Dedifferentiated amniotic fluid mesenchymal stem cell (primary cell): ENCODE measurements at regions not wholly inside any gene's neighbourhood (a gene's known extent, or its start where the extent isn't known, plus 50 kb on each side); places are given as distances from the start of the nearest gene placed in this dataset.

Source experiments
- DNase-seq: peaks from one replicate; pipeline ENCODE4 v3.0.0-alpha.2; 2016; ENCODE audit errors: extremely low spot score

DNA sequence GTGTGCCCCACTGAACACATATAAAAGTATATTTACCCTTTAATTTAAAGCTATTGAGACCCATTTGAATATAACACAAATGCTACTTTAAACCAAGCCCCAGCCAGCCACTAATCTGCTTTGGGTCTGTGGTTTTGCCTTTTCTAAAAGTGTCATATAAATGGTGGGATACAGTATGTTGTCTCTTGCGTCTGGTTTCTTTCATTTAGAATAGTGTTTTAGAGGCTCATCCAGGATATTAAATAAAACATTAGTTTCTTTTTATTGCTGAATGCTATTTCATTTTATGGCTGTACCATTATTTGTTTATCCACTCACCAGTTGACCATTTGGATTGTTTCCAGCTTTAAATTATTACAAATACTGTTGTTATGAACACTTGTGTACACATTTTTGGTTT is 290.5 kb upstream of the SORL1-AS1 start:
- DNase-seq, result no peak

DNA sequence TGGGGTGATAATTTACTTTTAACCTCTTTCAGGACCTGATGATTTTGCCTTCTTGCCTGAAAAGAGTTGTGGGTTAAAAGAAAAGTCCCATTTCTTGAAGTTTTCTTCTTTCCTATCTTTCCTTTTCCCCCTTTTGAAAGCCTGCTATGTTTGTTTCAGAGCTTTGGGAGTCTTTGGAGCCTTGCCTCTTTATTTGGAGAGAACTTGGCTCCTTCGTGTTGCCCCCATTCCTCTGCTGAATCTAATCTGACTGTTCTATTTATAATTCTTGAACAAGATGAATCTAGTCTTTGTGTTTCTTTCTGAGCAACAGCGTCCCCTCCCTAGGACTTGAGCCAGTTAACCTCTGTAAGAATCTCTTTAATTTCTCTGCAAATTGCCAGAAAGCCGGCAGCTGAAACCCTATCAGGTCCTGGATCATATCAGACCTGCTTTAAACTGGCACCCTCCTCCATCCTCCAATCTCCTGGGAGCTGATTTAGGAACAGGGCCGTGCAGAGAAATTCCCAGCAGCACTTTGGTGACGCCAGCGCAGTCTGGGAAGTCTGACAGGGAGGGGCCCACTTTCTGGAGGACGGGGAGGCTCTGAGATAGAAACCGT is 289.1 kb upstream of the SORL1-AS1 start:
- DNase-seq, result peak; percentile 36

DNA sequence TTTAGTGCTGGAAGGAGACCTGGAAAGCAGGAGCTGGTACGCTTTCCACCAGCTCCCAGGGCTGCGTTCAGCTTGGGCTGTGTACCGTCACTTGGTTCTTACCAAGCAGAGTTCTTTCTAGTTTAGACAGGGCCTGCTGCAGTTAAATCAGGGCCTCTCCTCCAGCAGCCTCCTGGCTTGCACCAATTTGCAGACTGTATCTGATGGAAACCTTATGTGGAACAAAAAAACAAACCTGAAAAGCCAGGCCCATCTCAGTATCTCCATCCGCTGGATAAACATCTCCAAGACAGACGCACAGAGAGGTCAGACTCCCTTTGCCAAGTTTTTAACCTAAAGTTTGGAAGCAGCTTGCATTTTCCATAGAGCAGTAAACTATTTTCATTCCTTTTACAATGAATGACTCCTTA is 288.6 kb upstream of the SORL1-AS1 start:
- DNase-seq, result no peak

DNA sequence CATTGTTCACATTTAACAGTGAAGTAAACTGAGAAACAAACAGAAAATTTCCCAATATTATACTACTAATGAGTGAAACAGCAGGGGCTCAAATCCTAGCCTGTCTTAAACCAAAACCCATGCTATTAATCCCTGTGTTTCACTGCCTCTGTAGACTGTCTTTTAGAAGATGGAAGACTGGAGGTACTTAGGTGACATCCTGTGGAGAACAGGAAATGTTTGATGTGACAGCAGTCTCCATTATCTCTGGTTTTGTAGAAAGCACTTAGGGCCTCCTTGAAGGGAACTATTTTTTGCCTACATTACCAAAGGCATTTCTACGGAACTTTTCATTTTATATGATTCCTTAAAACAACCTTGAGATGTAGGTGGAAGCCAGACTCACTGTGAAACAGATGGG is 288.1 kb upstream of the SORL1-AS1 start:
- no peak for DNase-seq

DNA sequence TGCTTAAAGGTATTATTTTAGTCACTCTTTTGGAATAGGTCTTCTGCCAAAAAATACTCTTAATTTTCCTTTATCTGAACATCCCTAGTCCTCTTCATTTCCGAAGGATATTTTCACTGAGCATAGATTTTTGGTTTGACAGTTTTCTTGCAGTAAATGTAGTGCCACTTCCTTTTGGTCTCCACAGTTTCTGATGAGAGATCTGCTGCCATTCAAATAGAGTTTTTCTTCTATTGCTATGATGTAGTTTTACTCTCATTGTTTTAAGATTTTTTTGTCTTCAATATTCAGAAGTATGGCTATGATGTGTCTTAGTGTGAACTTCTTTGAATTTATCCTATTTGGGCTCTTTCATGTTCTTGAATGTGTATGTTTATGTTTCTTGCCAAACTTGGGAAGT is 281.1 kb upstream of the SORL1-AS1 start:
- no peak for DNase-seq

DNA sequence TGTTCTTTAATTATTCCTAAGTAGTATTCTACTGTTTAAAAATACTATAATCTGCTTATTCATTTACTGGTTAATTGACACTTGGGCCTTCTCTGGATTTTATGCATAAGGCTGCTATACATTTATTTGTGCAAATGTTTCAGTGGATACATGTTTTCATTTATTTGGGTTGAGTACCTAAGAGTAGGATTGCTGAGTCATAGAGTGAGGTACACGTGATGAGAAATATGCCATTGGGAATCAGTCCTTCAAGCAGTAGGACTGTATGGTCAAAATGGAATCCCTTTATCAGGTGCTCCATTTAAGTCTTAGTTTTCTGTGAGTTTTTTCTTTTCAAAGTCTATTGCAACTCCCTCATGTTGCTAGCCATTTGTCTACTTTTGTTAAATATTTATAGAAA is 275.2 kb upstream of the SORL1-AS1 start:
- DNase-seq, result no peak

DNA sequence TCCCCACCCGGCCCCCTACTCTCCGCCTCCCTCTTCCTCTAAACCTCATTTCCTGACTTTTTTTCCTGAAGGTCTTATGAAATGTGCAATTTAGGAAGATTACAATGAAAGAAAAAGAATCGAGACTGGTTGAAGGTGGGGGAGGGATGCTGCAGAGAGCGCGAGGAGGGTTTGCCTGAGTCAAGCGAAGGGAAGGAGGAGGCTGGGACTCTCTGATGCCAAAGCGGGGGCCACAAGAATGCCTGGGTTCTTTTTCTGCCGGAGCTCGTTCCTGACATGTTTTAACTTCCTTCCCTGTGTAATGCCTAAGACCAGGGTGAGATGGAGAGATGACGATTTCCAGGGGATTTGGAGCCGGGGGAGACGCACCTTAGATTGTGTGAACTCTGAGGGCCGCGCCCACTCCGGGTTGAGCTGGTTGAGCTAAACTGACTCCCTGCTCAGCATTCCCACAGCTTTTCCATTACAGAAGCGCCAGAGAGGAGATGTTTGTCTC is 270.5 kb upstream of the SORL1-AS1 start:
- DNase-seq, result no peak

DNA sequence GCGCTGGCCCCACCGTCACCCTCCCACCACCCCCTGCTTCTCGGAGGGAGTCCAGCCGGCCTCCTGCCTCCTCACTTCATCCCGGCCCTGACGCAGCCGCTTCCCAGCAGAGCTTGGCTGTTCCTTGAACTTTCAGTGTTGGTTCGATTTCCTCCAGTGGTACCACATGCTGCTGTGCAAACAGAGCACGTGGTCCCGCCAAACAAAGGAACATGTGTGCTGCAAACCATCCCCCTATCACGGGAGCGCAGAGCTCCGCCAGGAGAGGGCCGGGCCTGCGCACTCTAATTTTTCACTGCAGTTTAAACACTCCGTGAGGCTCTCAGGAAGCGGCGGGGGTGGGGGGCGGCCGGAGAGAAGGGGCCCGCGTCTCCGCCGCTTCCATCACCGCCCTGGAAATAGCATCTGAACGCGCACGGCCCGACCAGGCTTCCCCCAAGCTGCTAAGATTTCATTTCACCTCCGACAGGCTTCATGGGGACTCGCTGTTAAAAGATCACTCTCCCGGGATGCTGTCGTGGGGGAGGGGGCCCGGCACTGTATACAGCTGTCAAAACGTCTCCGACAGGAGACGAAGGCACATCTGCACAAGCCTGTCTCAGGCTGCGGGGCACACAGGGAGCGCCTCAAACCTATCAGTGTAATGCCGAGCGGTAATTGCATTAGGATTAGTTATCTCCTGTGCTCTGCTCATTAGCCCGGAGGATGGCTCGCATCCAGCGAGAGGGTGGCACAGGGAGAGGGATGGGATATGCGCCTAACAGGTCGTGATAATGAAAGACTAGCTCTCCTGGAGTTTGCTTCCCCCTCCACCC is 269.9 kb upstream of the SORL1-AS1 start:
- DNase-seq, result peak; percentile 69

DNA sequence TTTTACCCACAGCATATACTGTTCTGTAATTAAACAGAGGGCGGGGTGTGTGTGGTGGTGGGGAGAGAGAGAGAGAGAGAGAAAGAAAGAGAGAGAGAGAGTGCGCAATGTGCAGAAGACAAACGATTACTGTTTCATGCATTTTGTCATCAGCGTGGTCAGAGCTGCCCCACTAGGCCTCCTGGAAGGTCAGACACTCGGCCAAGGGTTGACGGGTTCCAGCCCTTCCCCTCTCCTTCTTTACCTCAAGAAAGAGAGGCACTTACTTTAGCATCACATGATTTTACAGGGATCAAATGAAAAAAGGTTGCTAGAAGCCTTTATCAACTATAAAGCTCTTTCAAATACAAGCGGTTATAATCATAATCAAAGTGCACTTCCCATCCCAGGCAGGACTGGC is 269.2 kb upstream of the SORL1-AS1 start:
- no peak for DNase-seq

DNA sequence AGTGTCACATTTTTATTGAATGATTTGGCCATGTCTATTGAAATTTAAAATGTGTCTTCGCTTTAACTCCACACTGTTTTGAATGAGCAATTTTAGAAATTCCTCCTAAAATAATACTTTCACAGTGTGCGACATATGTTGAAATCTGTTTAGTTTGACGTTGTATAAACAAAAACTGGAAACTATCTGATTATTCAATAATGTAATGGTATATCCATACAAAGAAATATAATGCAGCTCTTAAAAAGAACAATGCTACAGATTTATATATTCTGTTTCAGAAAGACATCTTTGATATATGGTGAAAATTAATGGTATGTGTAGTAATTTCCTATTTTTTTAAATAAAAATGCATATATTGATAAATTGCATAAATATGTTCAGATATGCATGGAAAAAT is 268.7 kb upstream of the SORL1-AS1 start:
- no peak for DNase-seq

DNA sequence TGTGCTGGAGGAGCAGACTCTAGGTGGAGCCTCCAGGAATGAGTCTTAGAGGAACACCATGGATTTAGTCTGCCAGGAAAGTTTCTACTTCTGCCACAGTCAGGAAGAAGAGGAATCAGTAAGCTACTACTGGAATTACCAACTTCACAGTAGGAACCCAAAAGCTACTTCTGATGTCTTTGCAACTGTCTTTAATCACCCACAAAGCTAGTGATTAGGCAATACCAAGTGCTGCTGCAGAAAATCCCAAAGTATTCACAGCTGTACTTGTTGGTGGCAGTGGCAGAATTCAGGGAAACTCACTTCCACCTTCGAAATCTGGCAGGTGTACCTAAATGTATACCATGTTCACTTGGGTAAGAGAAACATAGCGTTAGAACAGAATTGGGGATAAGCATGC is 264.5 kb upstream of the SORL1-AS1 start:
- DNase-seq, result no peak

DNA sequence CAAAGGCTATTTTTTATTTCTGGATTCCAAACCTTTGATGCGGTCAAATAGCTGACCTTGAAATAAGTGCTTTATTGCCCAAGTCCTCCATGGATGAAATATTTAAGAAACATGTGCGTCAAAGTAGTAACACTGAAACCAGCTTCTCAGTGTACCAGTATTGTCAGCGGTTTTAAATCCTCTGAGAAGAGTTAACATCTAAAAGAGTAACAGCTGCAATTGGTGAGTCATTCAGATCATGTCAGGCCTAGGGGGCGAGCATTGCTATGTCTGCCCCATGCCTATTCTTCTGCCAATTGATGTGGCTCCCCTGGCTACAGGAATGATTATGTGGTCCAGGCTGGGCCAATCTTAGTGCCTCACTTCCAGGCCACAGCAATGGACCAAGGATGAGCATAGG is 263.3 kb upstream of the SORL1-AS1 start:
- DNase-seq, result no peak

DNA sequence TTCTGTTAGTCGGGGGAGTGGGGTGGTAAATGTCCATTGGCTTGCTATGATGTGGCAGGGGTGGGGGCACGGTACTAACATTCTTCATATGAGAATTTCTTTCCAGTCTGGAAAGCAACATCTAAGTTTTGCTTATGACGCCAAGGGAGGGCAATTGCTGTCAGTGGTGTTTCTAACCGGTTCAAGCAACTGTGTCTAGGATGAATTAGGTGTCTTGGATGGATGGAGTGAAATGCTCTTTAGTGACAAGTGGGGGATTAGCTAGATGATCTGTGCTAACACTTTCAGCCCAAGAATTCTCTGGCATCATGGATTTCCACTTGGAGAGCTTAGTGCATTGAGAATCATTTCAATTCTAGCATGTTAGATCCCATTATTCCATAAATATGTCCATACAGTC is 262.6 kb upstream of the SORL1-AS1 start:
- no peak for DNase-seq

DNA sequence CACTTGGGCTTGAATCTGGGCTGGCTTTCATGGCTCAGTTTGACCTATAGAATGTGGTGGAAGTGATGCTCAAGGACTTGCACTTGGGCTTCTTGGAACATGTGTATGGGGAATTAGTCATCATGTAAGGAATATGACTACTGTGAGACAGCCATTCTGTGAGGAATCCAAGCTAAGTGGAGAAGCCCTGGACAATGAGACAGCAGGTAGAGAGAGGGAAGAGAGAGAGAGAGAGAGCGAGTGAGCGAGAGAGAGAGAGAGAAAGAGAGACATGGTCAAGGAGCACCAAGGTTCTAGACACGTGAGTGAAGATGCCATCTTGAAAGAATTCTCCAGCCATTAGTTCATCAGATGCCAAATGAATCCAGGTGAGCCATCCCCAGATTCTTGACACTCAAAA is 261.6 kb upstream of the SORL1-AS1 start:
- DNase-seq, result no peak

DNA sequence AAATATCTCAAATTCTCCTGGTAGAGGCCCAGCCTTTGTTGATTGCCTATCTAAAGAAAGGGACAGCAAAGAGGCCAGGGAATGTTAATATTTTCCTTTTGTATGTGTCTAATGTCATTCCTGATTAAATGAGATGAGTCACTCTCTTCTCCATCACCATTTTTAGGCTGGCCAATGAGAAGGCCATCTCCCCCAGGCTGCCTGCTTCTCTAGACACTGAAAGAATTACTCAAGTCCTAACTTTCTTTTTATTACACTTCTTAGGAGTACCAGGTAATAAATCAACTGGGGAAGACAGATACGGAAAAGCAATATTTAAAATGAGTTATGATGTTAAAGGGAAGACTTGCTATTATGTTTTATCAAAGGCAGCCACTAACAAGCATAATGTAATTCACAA is 259.2 kb upstream of the SORL1-AS1 start:
- no peak for DNase-seq

DNA sequence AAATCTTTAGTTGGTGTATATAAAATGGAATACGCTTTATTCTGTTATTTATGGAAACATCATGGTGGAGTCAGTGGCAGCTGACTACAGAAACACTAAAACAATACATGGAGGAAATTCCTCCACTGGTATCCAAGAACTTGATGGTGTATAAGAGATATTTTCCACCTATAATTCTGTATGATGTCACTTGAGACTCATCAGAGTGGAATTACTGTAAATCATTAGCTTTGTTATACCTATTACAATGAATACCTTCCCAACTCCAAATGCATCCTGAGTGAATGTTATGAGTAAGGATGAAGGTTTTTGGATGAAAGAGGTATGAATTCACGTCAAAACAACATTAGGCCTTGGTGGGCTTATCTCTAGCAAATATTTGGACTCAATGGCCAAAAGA is 258.5 kb upstream of the SORL1-AS1 start:
- no peak for DNase-seq

DNA sequence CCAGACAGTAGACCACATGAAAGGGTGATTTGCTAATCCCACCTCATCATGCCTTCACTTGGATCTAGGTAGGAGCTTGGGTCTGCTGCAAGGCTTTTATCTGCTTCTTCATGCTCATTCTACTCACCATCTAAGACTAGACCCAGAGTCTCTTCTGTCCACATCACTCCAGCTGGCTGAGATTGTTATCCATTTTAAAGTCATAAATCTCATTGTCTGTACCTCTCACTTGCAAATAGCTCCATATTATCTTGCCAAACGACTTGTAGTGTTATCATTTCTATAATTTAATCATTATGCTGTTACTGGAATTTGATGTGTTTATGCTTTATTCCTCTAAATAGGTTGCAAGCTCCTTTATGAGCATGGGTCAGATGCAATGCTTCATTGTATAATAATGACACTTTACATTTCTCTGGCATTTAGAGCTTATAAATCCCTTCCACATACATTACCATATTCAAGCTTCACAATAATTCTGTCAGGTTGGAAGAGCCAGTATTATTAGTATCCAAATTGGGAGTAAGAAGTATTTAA is 254.2 kb upstream of the SORL1-AS1 start:
- no peak for DNase-seq

DNA sequence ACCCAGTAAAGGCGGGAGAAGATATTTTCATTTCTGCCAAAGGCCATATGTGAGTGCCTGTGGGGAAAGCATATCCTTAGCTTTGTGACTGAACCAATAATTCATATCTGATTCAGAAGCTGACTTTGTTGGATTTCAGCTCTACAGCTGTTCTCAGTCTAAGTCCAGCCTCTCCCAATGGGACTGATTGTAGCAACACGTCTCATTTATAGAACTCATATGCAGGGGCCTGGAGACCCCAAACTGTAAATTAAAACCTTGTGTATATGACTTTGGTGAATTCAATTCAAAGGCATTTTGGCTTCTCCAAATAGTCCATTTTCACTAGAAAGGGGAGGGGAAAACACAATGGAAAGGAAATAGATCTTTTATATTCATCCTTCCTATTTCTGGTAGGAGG is 250.4 kb upstream of the SORL1-AS1 start:
- DNase-seq, result no peak

DNA sequence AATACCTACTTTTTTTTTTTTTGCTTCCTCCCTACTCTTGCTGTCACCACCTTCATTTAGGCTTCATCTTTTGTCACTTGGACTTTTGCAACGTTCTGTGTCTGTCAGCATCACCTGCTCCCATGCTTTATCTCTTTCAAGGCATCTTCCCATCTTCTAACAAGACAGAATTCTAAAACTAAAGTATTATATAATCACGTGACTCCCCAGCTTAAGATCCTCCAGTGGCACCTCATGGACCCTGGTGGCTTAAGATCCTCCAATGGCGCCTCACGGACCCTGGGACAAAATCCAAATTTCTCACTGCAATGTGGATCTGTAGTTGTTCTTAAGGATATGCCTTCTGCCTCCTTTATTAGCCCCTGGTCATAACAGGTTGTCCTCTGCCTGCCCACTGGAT is 248.2 kb upstream of the SORL1-AS1 start:
- DNase-seq, result no peak

DNA sequence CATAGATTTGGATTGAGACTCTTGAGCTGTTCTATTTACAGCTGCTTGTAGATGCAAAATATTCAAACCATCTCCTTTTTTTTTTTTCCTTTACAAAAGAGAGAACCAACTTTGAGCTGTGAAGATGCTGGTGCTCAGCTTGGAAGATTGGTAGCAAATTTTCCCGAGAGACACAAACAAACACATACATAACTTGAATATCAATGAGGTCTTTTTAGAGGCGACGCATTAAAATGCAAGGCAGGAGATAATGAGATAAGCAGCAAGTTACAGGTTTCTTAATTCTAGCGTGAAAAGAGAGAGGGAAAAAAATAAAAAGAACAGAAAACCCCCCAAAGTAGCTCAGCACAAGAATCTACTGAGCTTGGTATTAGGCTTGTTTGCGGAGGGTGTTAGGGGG is 247.0 kb upstream of the SORL1-AS1 start:
- no peak for DNase-seq

DNA sequence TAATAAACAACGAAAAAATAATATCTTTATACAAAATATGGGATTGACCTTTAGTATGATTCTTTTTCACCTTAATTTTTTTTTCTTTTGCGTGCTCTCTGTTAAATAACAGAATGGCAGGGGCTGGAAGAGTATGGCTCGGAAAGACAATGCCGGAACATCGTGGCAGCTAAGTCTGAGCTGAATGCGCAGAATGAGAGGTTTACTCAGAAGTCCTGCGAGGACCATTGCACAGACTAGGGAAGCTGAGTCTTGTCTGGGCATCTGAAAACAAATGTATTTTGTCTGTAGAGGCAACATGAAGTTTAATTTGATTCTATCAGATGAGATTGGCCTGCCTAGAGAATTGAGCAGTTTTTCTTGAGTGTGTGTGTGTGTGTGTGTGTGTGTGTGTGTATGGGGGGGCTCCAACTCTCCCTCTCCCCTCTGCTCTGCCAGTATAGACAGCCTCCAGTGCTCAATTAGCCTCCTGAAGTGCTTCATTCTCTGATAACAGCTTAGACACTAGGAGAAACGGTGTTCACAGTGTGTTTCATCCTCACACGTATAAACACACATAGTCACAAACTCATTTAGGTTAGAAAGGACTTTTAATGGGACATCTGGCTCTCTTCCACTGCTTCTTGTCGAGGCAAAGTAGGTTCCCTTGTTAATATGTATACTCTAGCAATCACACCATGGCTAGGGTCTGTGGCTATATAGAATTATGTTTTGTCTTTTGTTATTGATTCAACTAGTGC is 244.3 kb upstream of the SORL1-AS1 start:
- DNase-seq, result no peak

DNA sequence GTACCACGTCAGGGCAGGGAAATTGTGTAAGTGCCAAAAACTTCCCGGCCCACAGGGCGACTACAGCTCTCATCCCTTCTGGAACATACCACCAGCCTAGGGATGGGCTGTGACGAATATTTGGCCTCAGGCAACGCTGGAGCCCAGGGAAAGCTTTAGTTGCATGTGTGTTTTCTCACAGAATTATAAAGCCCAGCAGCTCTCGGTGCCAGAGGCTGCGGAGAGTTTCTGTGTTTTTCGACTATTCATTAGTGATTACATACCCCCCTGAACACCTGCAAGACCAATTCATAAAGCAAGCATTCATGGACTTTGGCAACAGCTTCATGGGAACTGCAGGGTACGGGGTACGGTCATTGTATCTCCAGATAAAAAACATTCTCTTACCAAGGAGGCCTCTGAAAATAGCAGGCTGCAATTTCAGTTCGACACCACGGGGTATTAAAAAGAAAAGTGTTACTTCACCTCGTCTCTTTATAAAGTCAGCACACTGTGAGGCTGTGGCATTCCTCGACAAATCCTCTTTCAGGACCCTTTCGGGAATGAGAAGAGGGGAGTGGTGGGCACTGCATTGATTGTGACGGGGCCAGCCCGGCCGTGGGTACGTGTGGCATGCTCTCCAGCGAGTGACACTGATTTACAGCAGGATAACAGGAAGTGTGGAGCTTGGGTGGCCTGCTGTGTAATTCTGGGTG is 243.6 kb upstream of the SORL1-AS1 start:
- no peak for DNase-seq
